ENCODE measurements at regions not wholly inside any gene's neighbourhood (a gene's known extent, or its start where the extent isn't known, plus 50 kb on each side); places are given as distances from the start of the nearest gene placed in this dataset.
"Not testable (repeated sequence)": the region's sequence is repeated elsewhere in the genome, so short reads cannot be mapped to it uniquely, and the experiment has no call there.

DNA sequence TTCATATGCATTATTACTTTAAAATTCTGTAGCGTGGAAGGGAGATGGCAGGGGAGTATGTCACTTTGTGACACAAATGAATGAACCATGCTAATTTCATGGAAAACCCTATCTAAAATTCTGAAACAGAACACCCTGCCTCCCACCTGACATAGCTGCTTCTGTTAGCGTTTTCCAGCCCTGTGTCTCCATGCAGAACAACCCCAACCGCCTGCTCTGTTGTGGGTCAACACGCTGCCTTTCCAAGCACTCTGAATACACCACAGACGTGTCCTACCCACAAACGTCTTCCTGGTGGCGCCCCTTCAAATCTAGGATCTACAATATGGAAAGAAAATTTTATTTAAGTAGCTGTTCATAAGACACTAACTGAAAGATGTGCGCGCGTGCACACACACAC lies 238.6 kb downstream of the TRIML1 start:
- no peak overlapping the region for H3K27ac Mint-ChIP-seq
- ChIA-PET POLR2A (no interaction called here), CTCF (no interaction called here)
- H3K27me3 ChIP-seq (ENCODE audit: control insufficient read depth in 1 of 2, insufficient read depth in 2 of 2, low read length in 2 of 2): no peaks in the 10 kb centered on the region
- TF ChIP-seq, protein P1, sequence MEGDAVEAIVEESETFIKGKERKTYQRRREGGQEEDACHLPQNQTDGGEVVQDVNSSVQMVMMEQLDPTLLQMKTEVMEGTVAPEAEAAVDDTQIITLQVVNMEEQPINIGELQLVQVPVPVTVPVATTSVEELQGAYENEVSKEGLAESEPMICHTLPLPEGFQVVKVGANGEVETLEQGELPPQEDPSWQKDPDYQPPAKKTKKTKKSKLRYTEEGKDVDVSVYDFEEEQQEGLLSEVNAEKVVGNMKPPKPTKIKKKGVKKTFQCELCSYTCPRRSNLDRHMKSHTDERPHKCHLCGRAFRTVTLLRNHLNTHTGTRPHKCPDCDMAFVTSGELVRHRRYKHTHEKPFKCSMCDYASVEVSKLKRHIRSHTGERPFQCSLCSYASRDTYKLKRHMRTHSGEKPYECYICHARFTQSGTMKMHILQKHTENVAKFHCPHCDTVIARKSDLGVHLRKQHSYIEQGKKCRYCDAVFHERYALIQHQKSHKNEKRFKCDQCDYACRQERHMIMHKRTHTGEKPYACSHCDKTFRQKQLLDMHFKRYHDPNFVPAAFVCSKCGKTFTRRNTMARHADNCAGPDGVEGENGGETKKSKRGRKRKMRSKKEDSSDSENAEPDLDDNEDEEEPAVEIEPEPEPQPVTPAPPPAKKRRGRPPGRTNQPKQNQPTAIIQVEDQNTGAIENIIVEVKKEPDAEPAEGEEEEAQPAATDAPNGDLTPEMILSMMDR (IDR thresholded peaks at IDR 0.05): no peak
- H3K27me3 Mint-ChIP-seq: no peaks in the 10 kb centered on the region
- DNase-seq (no peak), ATAC-seq (ENCODE audit: poor library complexity) (no peak)
- intact Hi-C loops (cut with DNase I, micrococcal nuclease): no loop called here
- H3K36me3 ChIP-seq (ENCODE audit: insufficient read depth, low read length): no peaks in the 10 kb centered on the region
- H3K27ac ChIP-seq (ENCODE audit: low read depth in 1 of 2, low read length in 2 of 2): no peak overlapping the region
- peaks cover 8 to 23% of the 10 kb centered on the region in 2 experiments for H3K9me3 ChIP-seq (ENCODE audit: control insufficient read depth in 1 of 2, insufficient read depth in 1 of 2, low read length in 2 of 2)
- peaks cover 21% of the 10 kb centered on the region for H3K9me3 Mint-ChIP-seq
- H3K36me3 Mint-ChIP-seq (ENCODE audit: low read depth): no peaks in the 10 kb centered on the region
- H3K4me3 ChIP-seq (ENCODE audit: low read length): no peak overlapping the region
- H3K4me1 Mint-ChIP-seq (ENCODE audit: low read depth): no peaks in the 10 kb centered on the region
- H3K4me3 Mint-ChIP-seq: no peak overlapping the region
- H3K4me1 ChIP-seq (ENCODE audit: insufficient read depth, low read length): no peaks in the 10 kb centered on the region

DNA sequence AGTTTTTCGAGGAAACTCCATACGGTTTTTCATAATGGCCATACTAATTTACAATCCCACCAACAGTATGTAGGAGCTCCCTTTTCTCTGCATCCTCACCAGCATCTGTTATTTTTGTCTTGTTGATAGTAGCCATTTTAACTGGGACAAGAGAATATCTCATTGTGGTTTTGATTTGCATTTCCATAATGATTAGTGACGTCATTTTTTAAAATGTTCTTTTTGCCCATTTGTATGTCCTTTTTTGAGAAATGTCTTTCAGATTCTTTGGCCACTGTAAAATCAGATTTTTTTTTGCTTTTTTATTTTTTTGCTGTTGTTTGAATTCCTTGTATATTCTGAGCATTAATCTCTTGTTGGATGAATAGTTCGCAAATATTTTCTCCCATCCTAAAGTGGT lies 243.9 kb downstream of the TRIML1 start:
- no peaks in the 10 kb centered on the region for H3K4me1 Mint-ChIP-seq (ENCODE audit: low read depth)
- peaks cover 22% of the 10 kb centered on the region for H3K9me3 Mint-ChIP-seq
- H3K4me3 ChIP-seq (ENCODE audit: low read length): no peak overlapping the region
- no peaks in the 10 kb centered on the region for H3K4me1 ChIP-seq (ENCODE audit: insufficient read depth, low read length)
- ATAC-seq (ENCODE audit: poor library complexity) (no peak), DNase-seq (no peak)
- H3K36me3 Mint-ChIP-seq (ENCODE audit: low read depth): no peaks in the 10 kb centered on the region
- no peaks in the 10 kb centered on the region for H3K36me3 ChIP-seq (ENCODE audit: insufficient read depth, low read length)
- no peak overlapping the region for H3K4me3 Mint-ChIP-seq
- peaks cover 0 to 12% of the 10 kb centered on the region in 2 experiments for H3K9me3 ChIP-seq (ENCODE audit: control insufficient read depth in 1 of 2, insufficient read depth in 1 of 2, low read length in 2 of 2)
- H3K27ac ChIP-seq (ENCODE audit: low read depth in 1 of 2, low read length in 2 of 2): no peak overlapping the region
- intact Hi-C loops (cut with DNase I, micrococcal nuclease): no loop called here
- no peaks in the 10 kb centered on the region for H3K27me3 ChIP-seq (ENCODE audit: control insufficient read depth in 1 of 2, insufficient read depth in 2 of 2, low read length in 2 of 2)
- TF ChIP-seq, protein P1 (IDR thresholded peaks at IDR 0.05): no peak
- H3K27me3 Mint-ChIP-seq: no peaks in the 10 kb centered on the region
- ChIA-PET CTCF (no interaction called here), POLR2A (no interaction called here)
- H3K27ac Mint-ChIP-seq: no peak overlapping the region

DNA sequence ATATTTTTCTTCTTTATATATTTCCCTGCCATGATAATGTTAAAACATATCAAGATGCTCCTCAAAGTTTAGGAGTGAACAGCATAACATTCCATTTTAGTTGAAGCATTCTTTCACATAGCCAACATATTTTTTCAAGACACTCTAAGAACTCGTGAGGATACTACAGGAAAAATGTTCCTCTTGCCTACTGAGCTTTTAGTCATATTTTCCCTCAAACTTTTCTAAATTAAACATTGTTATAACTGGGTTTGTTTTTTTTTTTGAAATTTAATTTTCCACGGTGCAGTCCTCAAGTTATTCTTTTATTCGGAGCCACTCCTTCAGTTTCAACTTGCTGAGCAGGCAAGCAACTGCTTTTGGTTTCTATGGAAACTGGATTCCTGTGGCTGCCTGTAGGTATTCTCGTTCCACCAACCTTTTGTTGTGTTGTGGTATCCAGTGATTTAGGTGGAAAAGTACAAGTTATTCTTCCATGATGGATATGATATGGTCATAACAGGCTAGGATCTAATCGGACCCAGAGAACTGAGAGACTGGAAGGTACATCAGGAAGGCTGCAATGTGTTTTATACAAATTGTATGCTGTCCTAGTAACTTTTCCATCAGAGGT lies 248.0 kb downstream of the TRIML1 start:
- peaks cover 25% of the 10 kb centered on the region for H3K9me3 Mint-ChIP-seq
- Histone ChIP-seq H3K27me3 (ENCODE audit: control insufficient read depth in 1 of 2, insufficient read depth in 2 of 2, low read length in 2 of 2) (no peaks in the 10 kb centered on the region), H3K9me3 (ENCODE audit: control insufficient read depth in 1 of 2, insufficient read depth in 1 of 2, low read length in 2 of 2) (peaks cover 0 to 14% of the 10 kb centered on the region in 2 experiments), H3K36me3 (ENCODE audit: insufficient read depth, low read length) (no peaks in the 10 kb centered on the region), H3K27ac (ENCODE audit: low read depth in 1 of 2, low read length in 2 of 2) (no peak overlapping the region), H3K4me1 (ENCODE audit: insufficient read depth, low read length) (no peaks in the 10 kb centered on the region), H3K4me3 (ENCODE audit: low read length) (no peak overlapping the region)
- no peaks in the 10 kb centered on the region for H3K4me1 Mint-ChIP-seq (ENCODE audit: low read depth)
- no peak overlapping the region for H3K4me3 Mint-ChIP-seq
- no peaks in the 10 kb centered on the region for H3K36me3 Mint-ChIP-seq (ENCODE audit: low read depth)
- intact Hi-C loops (cut with DNase I, micrococcal nuclease): no loop called here
- DNase-seq: no peak
- ChIA-PET POLR2A (no interaction called here), CTCF (no interaction called here)
- no peaks in the 10 kb centered on the region for H3K27me3 Mint-ChIP-seq
- H3K27ac Mint-ChIP-seq: no peak overlapping the region
- TF ChIP-seq, protein P1 (IDR thresholded peaks at IDR 0.05): no peak
- no peak for ATAC-seq (ENCODE audit: poor library complexity)

DNA sequence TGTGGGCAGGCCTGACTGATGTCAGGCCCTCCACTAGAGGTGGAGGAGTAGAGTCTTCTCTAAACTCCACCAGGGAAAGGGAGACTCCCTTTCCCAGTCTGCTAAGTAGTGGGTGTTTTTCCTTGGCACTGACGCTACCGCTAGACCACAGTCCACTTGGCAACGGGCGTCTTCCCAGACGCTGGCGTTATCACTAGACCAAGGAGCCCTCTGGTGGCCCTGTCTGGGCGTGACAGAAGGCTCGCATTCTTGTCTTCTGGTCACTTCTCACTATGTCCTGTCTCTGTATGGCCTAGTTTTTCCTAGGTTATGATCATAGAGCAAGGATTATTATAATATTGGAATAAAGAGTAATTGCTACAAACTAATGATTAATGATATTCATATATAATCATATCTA lies 252.1 kb downstream of the TRIML1 start:
- H3K9me3 Mint-ChIP-seq; H3K27ac Mint-ChIP-seq; intact Hi-C loops (cut with DNase I, micrococcal nuclease); H3K4me1 ChIP-seq (ENCODE audit: insufficient read depth, low read length); H3K4me3 Mint-ChIP-seq; POLR2A ChIA-PET; DNase-seq; H3K4me3 ChIP-seq (ENCODE audit: low read length); ATAC-seq (ENCODE audit: poor library complexity); H3K4me1 Mint-ChIP-seq (ENCODE audit: low read depth); H3K36me3 Mint-ChIP-seq (ENCODE audit: low read depth); H3K27ac ChIP-seq (ENCODE audit: low read depth in 1 of 2, low read length in 2 of 2); H3K27me3 Mint-ChIP-seq; H3K36me3 ChIP-seq (ENCODE audit: insufficient read depth, low read length); H3K27me3 ChIP-seq (ENCODE audit: control insufficient read depth in 1 of 2, insufficient read depth in 2 of 2, low read length in 2 of 2); CTCF ChIA-PET: not testable (repeated sequence)
- peaks cover 0 to 22% of the 10 kb centered on the region in 2 experiments for H3K9me3 ChIP-seq (ENCODE audit: control insufficient read depth in 1 of 2, insufficient read depth in 1 of 2, low read length in 2 of 2)

All from CD4-positive, alpha-beta T cell (primary cell).